ENCODE measurements at regions not wholly inside any gene's neighbourhood (a gene's known extent, or its start where the extent isn't known, plus 50 kb on each side); places are given as distances from the start of the nearest gene placed in this dataset.

DNA sequence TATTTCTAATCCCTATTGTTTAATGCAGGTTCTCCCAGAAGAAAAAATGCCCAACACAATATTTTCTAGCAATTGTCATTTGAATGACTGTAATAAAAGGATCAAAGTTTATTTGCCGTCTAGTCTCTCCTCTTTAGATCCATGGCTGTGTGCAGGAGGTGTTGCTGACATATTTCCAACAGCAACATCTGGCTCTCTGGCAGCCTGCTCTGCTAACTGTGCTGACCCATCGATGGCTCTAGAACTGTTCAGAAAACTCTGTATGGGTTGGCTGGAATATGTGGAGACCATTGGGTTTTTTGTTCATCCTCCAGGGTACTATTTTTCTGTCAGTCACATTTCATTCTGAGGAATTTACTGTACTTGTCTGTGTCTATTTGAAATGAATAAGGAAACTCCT is 202.0 kb upstream of the SLC27A6 start:
- 11 to 15% (median 14%) methylated on average over 2 of the region's 2 CpGs for WGBS, 3 donors
- Histone ChIP-seq H3K4me3 (no peak overlapping the region), H3K27ac (no peak overlapping the region), H3K27me3 (ENCODE audit: insufficient read depth in 3 of 3, low read length in 2 of 3) (no peaks in the 10 kb centered on the region), H3K4me1 (no peaks in the 10 kb centered on the region), H3K36me3 (ENCODE audit: insufficient read depth in 1 of 2, low read depth in 1 of 2) (no peaks in the 10 kb centered on the region), H3K9me3 (no peaks in the 10 kb centered on the region)
- DNase-seq: no peak
- intact Hi-C loops (cut with DNase I): no loop called here
- no peak for ATAC-seq
- TF ChIP-seq, protein P1, sequence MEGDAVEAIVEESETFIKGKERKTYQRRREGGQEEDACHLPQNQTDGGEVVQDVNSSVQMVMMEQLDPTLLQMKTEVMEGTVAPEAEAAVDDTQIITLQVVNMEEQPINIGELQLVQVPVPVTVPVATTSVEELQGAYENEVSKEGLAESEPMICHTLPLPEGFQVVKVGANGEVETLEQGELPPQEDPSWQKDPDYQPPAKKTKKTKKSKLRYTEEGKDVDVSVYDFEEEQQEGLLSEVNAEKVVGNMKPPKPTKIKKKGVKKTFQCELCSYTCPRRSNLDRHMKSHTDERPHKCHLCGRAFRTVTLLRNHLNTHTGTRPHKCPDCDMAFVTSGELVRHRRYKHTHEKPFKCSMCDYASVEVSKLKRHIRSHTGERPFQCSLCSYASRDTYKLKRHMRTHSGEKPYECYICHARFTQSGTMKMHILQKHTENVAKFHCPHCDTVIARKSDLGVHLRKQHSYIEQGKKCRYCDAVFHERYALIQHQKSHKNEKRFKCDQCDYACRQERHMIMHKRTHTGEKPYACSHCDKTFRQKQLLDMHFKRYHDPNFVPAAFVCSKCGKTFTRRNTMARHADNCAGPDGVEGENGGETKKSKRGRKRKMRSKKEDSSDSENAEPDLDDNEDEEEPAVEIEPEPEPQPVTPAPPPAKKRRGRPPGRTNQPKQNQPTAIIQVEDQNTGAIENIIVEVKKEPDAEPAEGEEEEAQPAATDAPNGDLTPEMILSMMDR (IDR thresholded peaks at IDR 0.05): no peak

DNA sequence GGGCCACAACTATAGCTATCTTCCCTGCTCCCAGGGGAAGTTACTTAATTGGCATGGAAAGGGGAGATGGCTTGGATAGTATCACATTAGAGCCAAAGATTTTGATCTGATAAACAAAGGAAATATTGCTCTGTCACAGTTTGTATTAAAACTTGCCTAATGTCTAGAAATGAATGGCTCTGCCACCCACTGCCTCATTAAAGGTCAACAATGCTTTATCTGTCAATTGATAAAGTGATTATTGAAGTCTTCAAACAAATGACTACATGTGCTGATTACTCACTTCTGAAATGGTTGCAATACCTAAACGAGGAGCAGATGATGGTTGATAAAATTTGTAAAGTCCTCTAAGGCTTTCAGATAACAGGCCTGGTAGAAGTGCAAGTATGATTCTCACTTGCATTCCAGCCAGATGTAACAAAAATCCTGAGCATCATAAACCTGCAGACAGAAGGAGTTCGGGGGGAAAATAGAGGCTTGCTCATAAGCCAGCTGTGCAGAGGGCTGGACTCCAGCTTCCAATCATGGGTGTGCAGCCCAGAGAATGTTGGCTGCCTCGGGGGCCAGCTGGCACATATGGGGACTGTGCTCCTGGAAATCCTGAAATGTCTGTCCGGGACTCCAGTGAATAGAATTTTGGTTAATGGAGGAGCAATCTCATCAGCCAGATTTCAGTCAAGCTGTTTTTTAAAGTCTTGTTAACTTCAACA is 200.5 kb upstream of the SLC27A6 start:
- H3K36me3 ChIP-seq (ENCODE audit: insufficient read depth in 1 of 2, low read depth in 1 of 2): no peaks in the 10 kb centered on the region
- TF ChIP-seq, protein P1 (IDR thresholded peaks at IDR 0.05): no peak
- H3K4me1 ChIP-seq: no peaks in the 10 kb centered on the region
- no peaks in the 10 kb centered on the region for H3K9me3 ChIP-seq
- intact Hi-C loops (cut with DNase I): no loop called here
- WGBS, 3 donors: 15 to 22% (median 18%) methylated on average over 4 of the region's 4 CpGs
- ATAC-seq (no peak), DNase-seq (no peak)
- no peaks in the 10 kb centered on the region for H3K27me3 ChIP-seq (ENCODE audit: insufficient read depth in 3 of 3, low read length in 2 of 3)
- H3K27ac ChIP-seq: no peak overlapping the region
- no peak overlapping the region for H3K4me3 ChIP-seq

DNA sequence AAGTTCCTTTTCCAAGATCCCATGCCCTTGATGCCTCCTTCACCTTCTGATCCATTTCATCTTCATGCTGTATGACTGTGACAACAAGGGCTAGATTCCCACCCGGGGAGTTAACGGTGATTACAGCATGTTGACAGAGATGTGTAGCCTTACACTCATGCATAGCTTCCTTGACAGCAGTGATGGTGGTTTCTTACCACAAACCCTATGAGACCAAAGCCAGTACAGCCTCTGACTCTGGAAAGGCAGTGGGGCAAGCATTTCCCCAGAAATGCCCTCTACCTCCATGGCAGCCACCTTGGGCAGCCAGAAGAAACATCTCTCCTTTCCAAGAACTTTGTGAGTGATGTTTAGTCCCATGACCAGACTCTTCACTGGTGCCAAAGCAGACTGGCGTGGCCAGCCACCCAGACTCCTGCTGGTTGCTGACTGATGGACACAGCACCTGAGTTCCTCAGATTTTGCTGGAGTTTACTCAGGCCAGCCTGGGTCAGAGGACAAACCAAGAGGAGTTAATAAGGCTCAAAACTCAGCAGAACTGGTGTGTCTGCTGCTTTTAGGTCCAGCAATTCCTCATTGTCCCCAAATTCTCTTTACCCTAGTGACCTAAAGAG is 199.7 kb upstream of the SLC27A6 start:
- Histone ChIP-seq H3K9me3 (no peaks in the 10 kb centered on the region), H3K27me3 (ENCODE audit: insufficient read depth in 3 of 3, low read length in 2 of 3) (no peaks in the 10 kb centered on the region), H3K27ac (no peak overlapping the region), H3K4me3 (no peak overlapping the region), H3K36me3 (ENCODE audit: insufficient read depth in 1 of 2, low read depth in 1 of 2) (no peaks in the 10 kb centered on the region), H3K4me1 (no peaks in the 10 kb centered on the region)
- WGBS, 3 donors: 37 to 77% (median 69%) methylated on average over 3 of the region's 3 CpGs
- intact Hi-C loops (cut with DNase I): no loop called here
- DNase-seq (no peak), ATAC-seq (no peak)
- TF ChIP-seq, protein P1 (IDR thresholded peaks at IDR 0.05): no peak

GRCh38 chr5:128766406-128766805 is 198.9 kb upstream of the SLC27A6 start:
- no peaks in the 10 kb centered on the region for H3K4me1 ChIP-seq
- ATAC-seq (no peak), DNase-seq (no peak)
- 68 to 75% (median 74%) methylated on average over 2 of the region's 2 CpGs for WGBS, 3 donors
- TF ChIP-seq, protein P1 (IDR thresholded peaks at IDR 0.05): no peak
- no peak overlapping the region for H3K4me3 ChIP-seq
- no peaks in the 10 kb centered on the region for H3K9me3 ChIP-seq
- H3K27me3 ChIP-seq (ENCODE audit: insufficient read depth in 3 of 3, low read length in 2 of 3): no peaks in the 10 kb centered on the region
- no peaks in the 10 kb centered on the region for H3K36me3 ChIP-seq (ENCODE audit: insufficient read depth in 1 of 2, low read depth in 1 of 2)
- H3K27ac ChIP-seq: no peak overlapping the region
- intact Hi-C loops (cut with DNase I): no loop called here
